ENCODE measurements at regions not wholly inside any gene's neighbourhood (a gene's known extent, or its start where the extent isn't known, plus 50 kb on each side); places are given as distances from the start of the nearest gene placed in this dataset.

- DNase-seq (ENCODE audit: low spot score) = no peak
- TF ChIP-seq EGR1 (IDR thresholded peaks at IDR 0.05; ENCODE audit: low read depth in 2 of 2) (no peak), HNF4A (conservative IDR thresholded peaks at IDR 0.05) (no peak), GABPA (IDR thresholded peaks at IDR 0.05 in 1 of 2, conservative IDR thresholded peaks at IDR 0.05 in 1 of 2) (no peak), YY1 (IDR thresholded peaks at IDR 0.05) (no peak), HNF4G (IDR thresholded peaks at IDR 0.05) (no peak), SP1 (IDR thresholded peaks at IDR 0.05) (no peak), JUND (IDR thresholded peaks at IDR 0.05) (no peak), FOXA1 (IDR thresholded peaks at IDR 0.05) (no peak), FOXA2 (IDR thresholded peaks at IDR 0.05) (no peak), RXRA (IDR thresholded peaks at IDR 0.05) (no peak), NR2F2 (IDR thresholded peaks at IDR 0.05) (no peak), TAF1 (conservative IDR thresholded peaks at IDR 0.05) (no peak), RAD21 (IDR thresholded peaks at IDR 0.05) (no peak)
- TF ChIP-seq, protein P1, sequence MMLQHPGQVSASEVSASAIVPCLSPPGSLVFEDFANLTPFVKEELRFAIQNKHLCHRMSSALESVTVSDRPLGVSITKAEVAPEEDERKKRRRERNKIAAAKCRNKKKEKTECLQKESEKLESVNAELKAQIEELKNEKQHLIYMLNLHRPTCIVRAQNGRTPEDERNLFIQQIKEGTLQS (IDR thresholded peaks at IDR 0.05) = no peak
- TF ChIP-seq, protein P2, sequence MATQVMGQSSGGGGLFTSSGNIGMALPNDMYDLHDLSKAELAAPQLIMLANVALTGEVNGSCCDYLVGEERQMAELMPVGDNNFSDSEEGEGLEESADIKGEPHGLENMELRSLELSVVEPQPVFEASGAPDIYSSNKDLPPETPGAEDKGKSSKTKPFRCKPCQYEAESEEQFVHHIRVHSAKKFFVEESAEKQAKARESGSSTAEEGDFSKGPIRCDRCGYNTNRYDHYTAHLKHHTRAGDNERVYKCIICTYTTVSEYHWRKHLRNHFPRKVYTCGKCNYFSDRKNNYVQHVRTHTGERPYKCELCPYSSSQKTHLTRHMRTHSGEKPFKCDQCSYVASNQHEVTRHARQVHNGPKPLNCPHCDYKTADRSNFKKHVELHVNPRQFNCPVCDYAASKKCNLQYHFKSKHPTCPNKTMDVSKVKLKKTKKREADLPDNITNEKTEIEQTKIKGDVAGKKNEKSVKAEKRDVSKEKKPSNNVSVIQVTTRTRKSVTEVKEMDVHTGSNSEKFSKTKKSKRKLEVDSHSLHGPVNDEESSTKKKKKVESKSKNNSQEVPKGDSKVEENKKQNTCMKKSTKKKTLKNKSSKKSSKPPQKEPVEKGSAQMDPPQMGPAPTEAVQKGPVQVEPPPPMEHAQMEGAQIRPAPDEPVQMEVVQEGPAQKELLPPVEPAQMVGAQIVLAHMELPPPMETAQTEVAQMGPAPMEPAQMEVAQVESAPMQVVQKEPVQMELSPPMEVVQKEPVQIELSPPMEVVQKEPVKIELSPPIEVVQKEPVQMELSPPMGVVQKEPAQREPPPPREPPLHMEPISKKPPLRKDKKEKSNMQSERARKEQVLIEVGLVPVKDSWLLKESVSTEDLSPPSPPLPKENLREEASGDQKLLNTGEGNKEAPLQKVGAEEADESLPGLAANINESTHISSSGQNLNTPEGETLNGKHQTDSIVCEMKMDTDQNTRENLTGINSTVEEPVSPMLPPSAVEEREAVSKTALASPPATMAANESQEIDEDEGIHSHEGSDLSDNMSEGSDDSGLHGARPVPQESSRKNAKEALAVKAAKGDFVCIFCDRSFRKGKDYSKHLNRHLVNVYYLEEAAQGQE (IDR thresholded peaks at IDR 0.05) = no peak
- TF ChIP-seq, protein P3, sequence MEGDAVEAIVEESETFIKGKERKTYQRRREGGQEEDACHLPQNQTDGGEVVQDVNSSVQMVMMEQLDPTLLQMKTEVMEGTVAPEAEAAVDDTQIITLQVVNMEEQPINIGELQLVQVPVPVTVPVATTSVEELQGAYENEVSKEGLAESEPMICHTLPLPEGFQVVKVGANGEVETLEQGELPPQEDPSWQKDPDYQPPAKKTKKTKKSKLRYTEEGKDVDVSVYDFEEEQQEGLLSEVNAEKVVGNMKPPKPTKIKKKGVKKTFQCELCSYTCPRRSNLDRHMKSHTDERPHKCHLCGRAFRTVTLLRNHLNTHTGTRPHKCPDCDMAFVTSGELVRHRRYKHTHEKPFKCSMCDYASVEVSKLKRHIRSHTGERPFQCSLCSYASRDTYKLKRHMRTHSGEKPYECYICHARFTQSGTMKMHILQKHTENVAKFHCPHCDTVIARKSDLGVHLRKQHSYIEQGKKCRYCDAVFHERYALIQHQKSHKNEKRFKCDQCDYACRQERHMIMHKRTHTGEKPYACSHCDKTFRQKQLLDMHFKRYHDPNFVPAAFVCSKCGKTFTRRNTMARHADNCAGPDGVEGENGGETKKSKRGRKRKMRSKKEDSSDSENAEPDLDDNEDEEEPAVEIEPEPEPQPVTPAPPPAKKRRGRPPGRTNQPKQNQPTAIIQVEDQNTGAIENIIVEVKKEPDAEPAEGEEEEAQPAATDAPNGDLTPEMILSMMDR (IDR thresholded peaks at IDR 0.05; ENCODE audit: low read depth, low read length, missing input control) = no peak
- TF ChIP-seq, protein P4, sequence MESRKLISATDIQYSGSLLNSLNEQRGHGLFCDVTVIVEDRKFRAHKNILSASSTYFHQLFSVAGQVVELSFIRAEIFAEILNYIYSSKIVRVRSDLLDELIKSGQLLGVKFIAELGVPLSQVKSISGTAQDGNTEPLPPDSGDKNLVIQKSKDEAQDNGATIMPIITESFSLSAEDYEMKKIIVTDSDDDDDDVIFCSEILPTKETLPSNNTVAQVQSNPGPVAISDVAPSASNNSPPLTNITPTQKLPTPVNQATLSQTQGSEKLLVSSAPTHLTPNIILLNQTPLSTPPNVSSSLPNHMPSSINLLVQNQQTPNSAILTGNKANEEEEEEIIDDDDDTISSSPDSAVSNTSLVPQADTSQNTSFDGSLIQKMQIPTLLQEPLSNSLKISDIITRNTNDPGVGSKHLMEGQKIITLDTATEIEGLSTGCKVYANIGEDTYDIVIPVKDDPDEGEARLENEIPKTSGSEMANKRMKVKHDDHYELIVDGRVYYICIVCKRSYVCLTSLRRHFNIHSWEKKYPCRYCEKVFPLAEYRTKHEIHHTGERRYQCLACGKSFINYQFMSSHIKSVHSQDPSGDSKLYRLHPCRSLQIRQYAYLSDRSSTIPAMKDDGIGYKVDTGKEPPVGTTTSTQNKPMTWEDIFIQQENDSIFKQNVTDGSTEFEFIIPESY (IDR thresholded peaks at IDR 0.05) = no peak
- Histone ChIP-seq H3K9ac (ENCODE audit: low read depth in 1 of 2, low read length in 2 of 2) (no peak overlapping the region), H3K36me3 (ENCODE audit: control insufficient read depth in 4 of 4, insufficient read depth in 3 of 4, low read depth in 1 of 4, low read length in 3 of 4) (no peaks in the 10 kb centered on the region), H3K4me3 (ENCODE audit: low read depth in 1 of 3, low read length in 3 of 3) (no peak overlapping the region), H3K27me3 (ENCODE audit: control insufficient read depth in 4 of 4, insufficient read depth in 4 of 4, low read length in 3 of 4) (no peaks in the 10 kb centered on the region), H3K27ac (ENCODE audit: low read depth in 1 of 2, low read length in 2 of 2) (no peak overlapping the region), H3K9me3 (ENCODE audit: control insufficient read depth in 4 of 4, low read length in 3 of 4) (no peaks in the 10 kb centered on the region), H3K4me1 (ENCODE audit: control insufficient read depth in 4 of 4, insufficient read depth in 4 of 4, low read length in 3 of 4) (no peaks in the 10 kb centered on the region)
- WGBS = 80% methylated on average over 7 of the region's 7 CpGs
Observed at GRCh38 chr10:1854271-1854670, 116.9 kb upstream of the ADARB2 start.

DNA sequence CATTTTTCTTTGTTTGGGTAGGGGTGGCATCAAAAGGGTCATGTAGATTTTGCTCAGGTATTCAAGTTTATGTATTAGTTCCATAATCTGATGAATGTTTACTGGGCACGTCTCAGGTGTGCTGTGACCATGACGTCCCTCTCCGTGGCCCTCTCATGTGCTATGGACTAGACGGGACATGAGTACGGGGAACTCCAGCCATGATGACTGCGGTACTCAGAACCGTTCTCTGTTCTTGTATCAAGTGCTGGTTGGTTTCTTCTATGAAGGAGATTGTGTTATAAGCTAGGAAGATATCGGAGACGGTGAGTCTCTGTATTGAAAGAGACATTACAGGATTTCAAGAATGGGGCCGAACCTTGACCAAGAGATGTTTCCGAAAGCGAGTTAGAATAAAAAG is 116.5 kb upstream of the ADARB2 start:
- Histone ChIP-seq H3K27me3 (ENCODE audit: control insufficient read depth in 4 of 4, insufficient read depth in 4 of 4, low read length in 3 of 4) (no peaks in the 10 kb centered on the region), H3K36me3 (ENCODE audit: control insufficient read depth in 4 of 4, insufficient read depth in 3 of 4, low read depth in 1 of 4, low read length in 3 of 4) (no peaks in the 10 kb centered on the region), H3K4me3 (ENCODE audit: low read depth in 1 of 3, low read length in 3 of 3) (no peak overlapping the region), H3K4me1 (ENCODE audit: control insufficient read depth in 4 of 4, insufficient read depth in 4 of 4, low read length in 3 of 4) (no peaks in the 10 kb centered on the region), H3K27ac (ENCODE audit: low read depth in 1 of 2, low read length in 2 of 2) (no peak overlapping the region), H3K9ac (ENCODE audit: low read depth in 1 of 2, low read length in 2 of 2) (no peak overlapping the region), H3K9me3 (ENCODE audit: control insufficient read depth in 4 of 4, low read length in 3 of 4) (no peaks in the 10 kb centered on the region)
- 86% methylated on average over 12 of the region's 12 CpGs for WGBS
- DNase-seq (ENCODE audit: low spot score) = no peak
- TF ChIP-seq NR2F2 (IDR thresholded peaks at IDR 0.05) = no peak
- TF ChIP-seq, protein P2 (IDR thresholded peaks at IDR 0.05) = no peak
- TF ChIP-seq, protein P1 (IDR thresholded peaks at IDR 0.05) = no peak
- no peak for TF ChIP-seq FOXA2 (IDR thresholded peaks at IDR 0.05)
- TF ChIP-seq HNF4A (conservative IDR thresholded peaks at IDR 0.05) = no peak
- TF ChIP-seq RXRA (IDR thresholded peaks at IDR 0.05) = no peak
- TF ChIP-seq, protein P3 (IDR thresholded peaks at IDR 0.05; ENCODE audit: low read depth, low read length, missing input control) = no peak
- TF ChIP-seq GABPA (IDR thresholded peaks at IDR 0.05 in 1 of 2, conservative IDR thresholded peaks at IDR 0.05 in 1 of 2) = no peak
- TF ChIP-seq TAF1 (conservative IDR thresholded peaks at IDR 0.05) = no peak
- no peak for TF ChIP-seq EGR1 (IDR thresholded peaks at IDR 0.05; ENCODE audit: low read depth in 2 of 2)
- no peak for TF ChIP-seq YY1 (IDR thresholded peaks at IDR 0.05)
- no peak for TF ChIP-seq SP1 (IDR thresholded peaks at IDR 0.05)
- TF ChIP-seq HNF4G (IDR thresholded peaks at IDR 0.05) = no peak
